Muscle of back (tissue), 3 donors: ENCODE measurements at regions not wholly inside any gene's neighbourhood (a gene's known extent, or its start where the extent isn't known, plus 50 kb on each side); places are given as distances from the start of the nearest gene placed in this dataset.

Experiments used
- DNase-seq, 3 donors: peaks; one replicate each; pipeline versions ENCODE4 v3.0.0 to v3.0.0-alpha.2; 2013

DNA sequence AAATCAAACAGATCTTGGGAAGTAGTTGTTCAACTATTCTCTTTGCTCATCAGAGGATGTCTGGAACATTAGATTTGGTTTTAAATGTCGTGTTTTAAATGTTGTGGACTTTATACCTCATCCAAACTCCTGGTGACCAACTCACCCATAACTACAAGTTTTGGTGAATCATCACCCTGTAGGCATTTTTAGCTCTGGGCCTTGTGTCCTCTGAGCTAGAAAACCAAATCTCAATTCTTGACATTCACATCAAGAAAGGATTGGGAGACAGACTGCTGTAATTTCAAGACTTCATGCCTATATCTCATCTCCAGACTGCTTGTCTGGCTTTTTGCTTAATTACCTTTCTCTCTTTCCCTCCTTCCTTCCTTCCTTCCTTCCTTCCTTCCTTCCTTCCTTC is 228.5 kb upstream of the ROBO2 start:
- DNase-seq, result no peak

DNA sequence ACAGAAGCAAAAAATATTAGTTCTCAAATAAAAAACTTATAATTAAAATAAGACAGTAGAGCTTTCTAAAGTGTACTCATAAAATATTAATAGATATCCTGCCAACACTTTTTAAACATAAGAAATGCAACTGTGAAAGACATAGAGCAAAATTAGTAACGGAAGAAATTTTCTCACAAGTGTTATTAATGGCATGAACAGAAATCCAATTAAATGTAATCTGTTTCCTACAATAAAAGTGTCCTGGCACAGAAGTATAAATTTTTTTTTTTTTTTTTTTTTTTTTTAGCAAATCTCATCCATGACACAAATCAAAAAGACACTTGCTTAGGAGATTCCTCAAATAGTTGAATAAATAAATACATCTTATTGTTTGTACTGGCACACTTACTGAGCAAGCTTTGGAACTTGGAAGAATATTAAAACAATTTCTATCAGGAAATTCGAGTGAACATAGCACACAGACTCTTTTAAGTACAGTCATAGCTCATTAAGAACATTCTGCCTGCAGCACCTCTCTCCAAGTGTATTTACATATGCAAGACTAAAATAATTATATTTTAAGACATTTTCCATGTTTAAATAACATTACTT is 227.2 kb upstream of the ROBO2 start:
- DNase-seq, result no peak

DNA sequence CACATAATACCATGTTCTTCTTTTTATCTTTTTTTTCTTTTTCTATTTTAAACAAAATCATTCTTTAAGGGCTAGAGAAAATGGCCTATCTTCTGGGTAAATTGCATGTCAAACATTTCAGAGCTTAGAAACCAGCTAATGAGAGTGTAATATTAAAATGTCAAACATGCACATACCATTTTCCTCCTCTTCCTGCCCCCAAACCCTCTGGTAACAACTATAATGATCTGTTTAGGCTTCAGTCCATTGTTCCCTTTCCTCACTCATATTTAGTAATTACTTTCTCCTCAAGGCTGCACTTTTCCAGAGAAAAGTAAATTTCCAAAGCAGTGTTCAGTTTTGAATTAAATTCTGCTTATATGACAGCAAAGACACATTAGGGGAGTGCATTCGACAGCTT is 224.3 kb upstream of the ROBO2 start:
- no peak for DNase-seq

DNA sequence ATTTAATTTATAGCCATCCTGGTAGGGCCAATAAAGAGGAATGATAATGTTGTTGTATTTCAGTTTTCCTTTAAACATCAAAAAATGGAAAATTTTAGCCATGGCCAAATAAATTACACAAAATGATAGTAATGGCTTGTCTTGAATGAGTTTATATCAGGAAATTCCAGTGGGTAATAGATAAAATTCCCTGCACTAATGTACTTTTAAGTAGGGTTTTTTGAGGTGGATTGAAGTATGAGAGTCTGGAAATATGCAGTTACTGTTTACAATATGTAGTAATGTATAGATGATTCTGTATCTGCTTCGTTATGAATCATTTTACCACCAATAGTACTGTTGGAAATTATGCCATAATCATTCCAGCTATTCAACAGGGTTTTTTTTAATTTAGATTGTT is 219.4 kb upstream of the ROBO2 start:
- DNase-seq, result no peak

DNA sequence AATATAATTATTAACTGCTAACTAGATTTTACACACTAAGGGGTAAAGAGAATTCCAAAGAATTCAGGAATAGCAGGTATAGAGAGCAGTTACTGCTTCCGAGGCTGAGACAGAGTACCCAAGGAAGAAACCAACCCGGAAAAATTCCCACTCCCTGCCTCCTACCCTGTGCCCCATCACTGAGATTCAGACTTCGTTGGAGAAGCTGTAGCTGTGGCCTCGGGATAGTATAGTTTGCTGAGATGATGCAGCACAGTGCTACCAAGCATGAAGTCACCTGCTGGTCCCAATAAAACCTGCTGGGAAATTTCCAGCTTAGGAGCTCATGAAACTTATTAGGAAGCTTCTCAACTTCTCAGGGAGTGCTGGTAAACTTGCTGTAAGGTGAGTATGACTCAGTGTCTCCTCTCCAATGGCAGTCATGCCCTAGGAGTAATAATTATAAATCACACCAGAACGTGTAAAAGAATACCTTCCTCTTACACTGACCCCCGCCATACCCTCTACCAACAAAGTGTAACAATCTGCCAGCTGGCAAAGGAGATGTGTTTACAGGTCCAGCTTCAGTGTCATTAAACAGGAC is 215.2 kb upstream of the ROBO2 start:
- no peak for DNase-seq

DNA sequence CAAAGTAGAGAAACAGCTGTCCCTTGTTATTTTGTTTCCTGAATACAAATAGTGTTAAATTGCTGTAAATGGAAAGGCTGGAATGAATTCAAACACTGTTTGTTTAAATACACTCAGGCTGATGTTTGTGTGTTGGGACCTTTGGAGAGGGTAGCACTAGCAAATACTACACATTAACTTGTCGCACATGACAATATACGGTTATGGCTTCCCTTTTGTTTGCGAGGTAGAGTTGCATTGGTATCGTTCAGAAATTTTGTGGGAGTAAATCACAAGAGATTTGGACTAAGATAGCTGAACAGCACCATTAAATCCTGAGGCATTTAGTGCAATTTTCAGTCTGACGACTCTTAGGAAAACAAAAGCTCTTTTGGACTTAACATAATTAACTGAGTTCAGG is 213.0 kb upstream of the ROBO2 start:
- DNase-seq, result peak in 1 of 3 donors; percentile 11

DNA sequence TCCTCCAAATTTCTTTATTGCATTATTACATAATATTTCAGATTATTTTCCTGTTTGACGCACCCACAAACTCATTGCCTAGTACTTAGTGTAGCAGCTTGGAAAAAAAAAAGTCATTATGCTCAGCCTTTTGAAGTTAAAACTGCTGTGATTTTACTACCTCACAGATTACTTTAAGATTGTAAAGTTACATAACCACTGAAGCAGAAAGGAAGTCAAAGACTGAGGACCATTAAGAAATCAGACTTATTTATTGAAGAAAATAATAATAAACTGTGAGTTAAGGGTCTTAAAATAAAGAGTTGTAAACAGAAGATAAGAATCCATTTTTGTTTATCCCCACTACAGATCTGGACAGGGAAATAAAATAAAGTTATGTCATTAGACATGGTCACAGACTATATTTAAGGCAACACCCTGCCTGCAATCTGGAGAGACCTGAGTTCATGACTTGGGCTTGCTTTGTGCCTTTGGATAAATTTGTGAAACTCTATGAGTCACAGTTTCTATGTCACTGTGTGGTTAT is 212.1 kb upstream of the ROBO2 start:
- DNase-seq, result no peak

DNA sequence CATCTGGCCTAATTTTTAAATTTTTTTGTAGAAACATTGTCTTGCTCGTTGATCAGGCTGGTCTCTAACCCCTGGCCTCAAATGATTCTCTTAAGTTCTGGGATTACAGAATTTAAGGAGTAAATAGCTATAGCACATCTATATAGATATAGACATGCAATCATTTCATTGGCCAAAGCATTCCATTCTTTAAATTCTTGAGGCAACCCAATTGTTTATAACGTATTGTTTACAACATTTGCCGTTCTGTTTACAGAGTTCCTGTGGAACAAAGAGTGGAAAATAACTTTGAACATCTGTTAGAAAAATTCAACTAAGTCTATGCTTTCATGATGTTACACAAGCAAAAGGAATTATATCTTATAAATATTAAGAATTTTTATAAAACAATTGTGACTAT is 205.2 kb upstream of the ROBO2 start:
- no peak for DNase-seq

DNA sequence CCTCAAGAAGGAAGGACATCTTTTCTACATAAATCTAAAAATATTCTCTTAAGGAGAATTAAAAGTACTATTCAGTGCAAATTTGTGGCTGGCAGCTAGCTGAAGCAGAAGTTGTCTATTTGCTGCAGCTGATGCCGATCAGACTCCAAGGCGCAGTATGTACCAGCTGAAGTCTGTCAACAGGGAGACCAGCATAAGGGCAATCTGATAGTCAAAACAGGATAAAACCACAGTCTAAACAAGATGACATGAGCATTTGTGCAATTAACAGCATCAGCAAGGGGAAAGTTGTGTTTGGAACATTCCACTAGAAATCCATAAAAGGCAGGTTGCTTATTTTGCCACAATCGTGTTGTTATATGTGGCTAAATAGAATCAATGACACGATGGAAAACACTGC is 198.2 kb upstream of the ROBO2 start:
- no peak for DNase-seq

DNA sequence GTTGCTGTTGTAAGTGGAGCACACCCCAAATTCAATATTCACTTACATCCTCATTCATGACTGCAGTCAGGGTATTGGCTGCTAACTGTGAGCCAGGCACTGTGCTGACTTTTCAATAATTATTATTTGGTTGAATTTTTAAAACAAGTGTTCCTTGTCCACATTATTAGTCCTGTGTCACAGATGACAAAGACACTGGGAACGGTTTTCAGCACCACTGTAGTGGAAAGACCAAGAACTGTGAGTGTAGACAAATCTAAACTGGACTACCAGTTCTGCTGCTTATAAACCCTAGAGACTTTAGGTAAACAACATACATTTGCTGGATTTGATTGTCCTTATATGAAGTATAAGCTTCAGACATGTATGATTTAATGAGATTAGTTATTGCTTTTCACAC is 197.7 kb upstream of the ROBO2 start:
- no peak for DNase-seq

DNA sequence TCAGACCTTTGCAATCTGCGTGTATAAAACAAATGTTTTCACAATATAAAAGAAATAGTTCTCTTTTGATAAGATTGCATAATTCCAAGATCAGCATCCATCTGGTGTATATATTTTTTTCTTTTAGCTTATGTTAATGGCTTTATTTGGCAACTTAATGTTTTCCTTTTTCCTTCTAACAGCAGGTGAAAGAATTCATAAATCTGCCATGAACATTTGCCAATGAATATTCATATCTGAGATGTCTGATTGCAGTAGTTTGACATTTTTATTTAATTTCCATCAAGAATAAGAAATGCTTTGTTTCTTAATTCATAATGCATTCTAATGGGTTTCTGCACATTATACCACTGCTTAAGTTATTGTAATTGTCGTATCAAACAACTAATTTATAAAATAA is 184.4 kb upstream of the ROBO2 start:
- no peak for DNase-seq

DNA sequence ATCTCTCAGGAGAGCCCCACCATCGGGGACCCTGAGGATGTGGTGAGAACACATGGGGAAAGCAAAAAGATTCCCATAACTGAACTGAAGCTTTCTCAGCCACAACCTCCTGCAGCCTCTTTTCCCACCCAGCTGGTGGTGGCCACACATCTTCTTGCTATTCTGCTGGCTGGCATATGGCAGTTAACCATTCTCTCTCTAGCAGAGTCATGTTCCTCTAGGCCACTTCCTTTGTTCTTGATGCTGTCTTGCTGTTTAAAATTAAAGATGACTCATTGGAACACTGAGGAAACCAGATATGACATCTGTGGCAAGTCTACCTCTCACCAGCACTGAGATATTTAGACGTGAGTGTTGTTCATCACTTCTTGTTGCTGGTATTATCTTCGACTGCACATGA is 180.3 kb upstream of the ROBO2 start:
- DNase-seq, result no peak

DNA sequence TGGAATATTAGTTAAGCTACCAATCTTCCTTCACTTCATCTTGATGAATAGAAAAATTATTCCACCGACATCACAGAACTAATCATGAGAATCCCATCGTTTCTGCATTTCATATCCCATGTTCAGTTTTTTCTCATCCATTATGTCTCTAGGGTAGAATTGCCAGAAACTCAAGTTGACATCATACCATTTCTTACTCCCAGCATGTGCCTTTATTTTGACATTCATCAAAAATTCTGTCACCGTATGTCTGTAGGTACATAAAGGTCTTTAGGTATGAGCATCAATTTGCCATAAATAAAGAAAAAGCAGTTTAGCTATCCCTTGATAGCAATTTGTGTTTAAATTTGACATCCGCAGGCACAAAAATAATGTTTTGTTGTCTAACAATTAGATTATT is 175.5 kb upstream of the ROBO2 start:
- DNase-seq, result no peak

DNA sequence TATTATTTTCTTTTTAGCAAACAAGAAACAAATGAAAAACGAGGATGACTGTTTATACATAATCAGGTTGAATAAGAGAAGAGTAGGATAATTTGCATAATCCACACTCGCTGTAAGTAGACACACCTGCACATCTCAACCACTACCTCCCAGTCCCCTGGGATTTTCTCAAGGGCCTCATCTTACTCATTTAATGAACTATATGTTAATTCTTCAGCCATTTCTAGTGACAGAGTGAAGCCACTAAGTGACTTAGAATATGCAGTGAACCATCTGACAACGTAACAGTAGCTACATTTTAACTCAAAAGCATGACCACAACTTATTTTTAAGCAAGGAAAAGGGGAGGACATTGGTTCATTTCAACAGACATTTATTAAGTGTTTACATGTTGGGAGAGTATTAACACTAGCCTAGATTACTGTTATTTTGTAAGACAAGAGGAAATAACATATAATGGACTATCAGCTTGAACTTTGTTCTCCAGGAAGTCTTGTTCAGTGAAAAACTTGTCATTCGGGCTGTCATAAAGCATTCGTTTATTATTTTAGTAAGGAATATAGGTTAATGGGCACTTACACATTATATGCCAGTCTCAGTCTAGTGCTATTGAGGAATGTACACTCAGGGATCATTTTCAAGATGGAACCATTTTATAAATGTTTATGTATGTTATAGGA is 173.0 kb upstream of the ROBO2 start:
- DNase-seq, result no peak

DNA sequence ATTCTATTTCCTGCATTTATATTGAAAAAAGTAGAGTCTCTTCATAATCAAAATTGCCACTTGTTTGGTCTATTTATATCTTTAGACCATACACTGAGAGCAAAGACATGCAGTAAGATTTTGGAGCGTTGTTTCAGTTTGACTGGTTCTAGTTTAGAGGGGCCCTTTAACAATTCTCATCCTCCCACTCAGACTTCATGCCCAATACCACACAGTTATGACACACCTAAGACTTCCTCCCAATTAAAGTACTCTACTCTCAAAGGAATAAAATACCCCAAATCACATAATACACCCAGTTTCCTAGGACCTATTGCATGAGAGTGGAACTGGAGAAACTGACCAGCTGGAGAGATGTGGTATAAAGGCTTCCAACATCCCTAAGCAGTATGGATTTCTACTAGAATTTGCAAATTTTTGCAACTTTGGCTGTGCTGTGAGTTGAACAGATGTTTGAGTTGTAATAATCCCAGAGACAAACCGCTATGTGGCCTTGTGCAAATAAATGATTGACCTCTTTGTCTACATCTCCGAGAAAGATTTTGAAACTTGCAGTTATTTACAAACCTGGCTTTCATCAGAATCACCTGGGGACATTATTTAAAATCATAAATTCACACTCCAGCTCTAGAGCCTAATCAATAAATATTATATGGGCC is 170.0 kb upstream of the ROBO2 start:
- peak in 1 of 3 donors; percentile 45 for DNase-seq

DNA sequence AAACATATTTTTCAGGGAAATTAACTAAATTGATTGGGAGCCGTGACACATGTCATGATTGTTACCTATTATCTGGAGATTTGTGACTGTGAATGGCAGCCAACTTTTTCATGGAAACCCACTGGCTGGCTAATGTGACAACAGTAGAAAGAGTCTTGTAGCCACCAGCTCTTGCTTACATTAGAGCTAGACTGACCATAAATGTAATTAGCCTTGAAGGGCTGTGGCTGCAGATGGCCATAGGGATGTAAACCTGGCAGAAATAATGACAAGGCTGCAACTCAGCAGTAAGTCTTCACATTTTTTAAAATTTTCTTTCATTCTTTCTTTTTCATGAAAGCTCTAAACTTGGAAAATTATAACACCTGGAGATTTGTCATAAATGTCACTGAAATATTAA is 168.2 kb upstream of the ROBO2 start:
- no peak for DNase-seq

DNA sequence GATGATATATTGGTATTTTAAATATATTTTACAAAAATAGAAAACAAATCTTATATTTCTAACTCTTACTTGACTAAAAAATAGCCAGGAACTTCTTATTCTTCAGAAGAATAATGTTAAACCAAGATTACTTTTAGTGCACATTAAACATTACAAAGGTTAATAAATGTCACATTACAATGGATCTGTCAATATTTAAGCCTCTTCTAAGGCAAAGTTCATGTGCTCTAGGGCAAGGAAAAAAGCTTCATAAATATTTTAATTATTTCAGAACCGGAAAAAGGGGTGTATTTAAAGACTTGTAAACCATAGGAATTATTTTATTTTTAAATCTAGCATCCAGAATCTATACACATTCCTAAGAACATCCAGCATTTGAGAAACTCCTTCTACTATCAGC is 166.9 kb upstream of the ROBO2 start:
- no peak for DNase-seq

DNA sequence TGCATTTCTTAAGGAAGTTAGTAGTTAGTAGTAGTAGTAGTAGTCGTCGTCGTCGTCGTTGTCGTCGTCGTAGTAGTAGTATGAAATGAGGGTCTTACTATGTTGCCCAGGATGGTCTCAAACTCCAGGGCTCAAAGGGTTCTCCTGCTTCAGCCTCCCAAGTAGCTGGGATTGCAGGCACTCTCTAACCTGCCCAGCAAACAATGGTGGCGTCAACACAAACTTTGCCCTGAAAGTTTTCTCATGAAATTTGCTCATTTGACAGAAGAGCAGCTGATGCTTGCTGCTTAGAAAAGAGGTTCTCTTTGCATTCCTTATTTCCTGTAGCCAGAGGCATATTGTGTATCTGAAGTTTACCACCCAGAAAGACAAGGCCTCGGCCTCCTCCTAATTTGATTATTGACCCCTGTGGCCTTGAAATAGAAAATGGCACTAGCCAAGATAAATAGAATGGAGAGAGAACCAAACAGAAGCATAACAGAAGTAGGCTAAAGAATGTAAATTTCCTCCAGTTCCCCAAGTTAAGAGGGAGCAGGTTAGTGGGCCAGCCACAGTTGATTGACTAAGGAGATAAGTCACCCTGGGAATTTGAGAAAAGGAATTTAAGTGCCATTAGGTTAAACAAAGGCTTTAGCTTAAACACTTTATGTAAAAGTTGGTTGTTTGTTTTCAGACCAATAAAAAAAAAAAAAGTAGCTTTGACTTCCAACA is 166.2 kb upstream of the ROBO2 start:
- DNase-seq, result no peak

DNA sequence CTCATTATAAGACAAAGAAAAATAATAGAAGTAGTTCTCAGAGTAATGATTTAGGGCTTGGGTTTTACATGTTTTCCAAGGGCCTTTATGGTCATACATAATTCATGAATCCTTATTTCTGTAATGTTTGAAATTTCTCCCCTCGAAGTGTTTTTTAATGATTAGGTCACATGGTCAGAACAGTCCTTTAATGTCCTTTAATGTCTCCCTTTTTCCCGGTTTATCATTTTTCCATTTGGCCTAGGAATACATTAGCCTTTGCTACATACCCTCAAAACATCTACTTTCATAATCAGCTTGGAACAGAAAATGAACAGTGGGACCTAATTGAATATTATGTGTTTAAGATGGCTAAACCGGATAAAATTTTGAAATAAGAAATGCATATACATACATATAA is 159.9 kb upstream of the ROBO2 start:
- DNase-seq, result no peak

DNA sequence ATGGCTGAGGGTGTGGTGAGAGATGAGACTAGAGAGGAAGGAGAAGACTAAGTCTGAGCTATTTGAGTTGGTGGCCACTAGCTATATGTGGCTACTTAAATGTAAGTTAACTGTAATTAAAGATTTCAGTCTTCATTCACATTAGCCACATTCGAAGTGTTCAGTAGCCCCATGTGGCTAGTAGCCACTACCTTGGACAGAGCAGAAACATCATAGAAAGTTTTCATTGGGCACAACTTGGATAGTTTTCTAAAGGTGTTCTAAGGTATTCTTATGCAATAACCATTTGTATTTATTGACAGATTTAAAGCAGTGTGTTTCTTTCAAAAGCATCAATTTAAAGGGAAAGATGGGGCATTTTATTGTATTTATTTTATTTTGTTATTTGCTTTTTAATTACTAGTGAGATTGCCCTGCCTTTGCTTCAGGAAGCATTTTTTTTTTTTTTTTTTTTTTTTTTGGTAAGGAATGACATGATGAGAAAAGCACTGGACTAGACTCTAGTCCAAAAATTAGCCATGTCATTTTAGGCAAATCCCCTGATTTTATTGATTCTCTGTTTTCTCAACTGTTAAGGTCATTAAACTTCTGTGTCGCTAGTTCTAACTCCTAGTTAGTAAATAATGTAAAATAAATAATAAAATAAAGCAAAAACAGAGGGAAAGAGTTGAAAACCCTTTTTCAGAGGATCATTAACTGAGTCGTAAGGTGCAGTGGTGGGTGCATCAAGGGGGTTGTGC is 153.0 kb upstream of the ROBO2 start:
- DNase-seq, result no peak

DNA sequence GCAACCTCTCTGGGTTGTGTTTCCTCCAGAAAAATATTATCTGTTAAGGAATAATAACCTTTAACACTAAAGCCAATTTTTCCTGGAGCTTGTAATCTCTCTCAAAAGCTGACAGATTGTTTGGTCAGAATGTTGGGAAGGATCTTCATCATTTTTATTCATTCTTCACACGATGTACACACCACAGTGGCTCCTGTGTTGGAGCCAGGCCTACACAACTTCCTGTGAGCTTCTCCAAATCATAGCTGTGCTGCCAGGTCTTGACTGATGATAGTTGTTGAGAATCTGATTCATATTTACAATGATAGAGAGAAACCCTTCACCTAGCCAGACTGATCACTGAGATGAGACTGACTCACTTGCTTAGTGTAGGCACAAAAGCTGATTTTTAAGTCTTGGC is 151.0 kb upstream of the ROBO2 start:
- no peak for DNase-seq

DNA sequence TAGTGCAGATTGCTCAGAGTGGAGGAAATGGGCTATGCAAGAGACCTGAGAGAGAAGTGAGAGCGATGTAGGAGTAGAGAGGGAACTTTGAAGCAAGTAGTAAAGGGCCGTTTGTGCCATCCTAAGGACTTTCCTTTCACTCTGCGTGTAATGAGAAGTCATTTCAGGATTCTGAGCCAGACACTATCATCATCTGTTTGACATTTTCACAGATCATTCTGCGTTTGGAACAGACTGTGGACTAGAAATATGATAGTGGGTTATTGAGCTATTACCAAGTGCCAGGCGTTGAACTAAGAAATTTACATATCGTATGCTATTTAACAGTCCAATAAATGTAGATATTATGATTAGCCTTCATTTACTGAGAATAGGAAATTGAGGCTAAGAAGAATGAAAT is 150.0 kb upstream of the ROBO2 start:
- DNase-seq, result no peak
